SK-N-SH (cell line): ENCODE measurements at regions not wholly inside any gene's neighbourhood (a gene's known extent, or its start where the extent isn't known, plus 50 kb on each side); places are given as distances from the start of the nearest gene placed in this dataset.

Experiments used
- CTCF ChIA-PET: fragments of 300-600, 350-600 bp; formaldehyde crosslinking; extraction: SDS; loops from one replicate; lab custom pipeline; 2021; lab: Yijun Ruan, JAX
- POLR2A ChIA-PET: fragments of 350-600 bp; sonication (Branson Sonifier 250); formaldehyde crosslinking; extraction: SDS; loops from one replicate; lab custom pipeline; 2020; ENCODE audit warnings: antibody characterized with exemption, inconsistent platforms; lab: Yijun Ruan, JAX
- DNase-seq: peaks from one replicate; pipeline ENCODE4 v3.0.0; 2012
- H2AFZ ChIP-seq: fragments of 200-600 bp; sonication (generic); 2 replicates; pipeline ENCODE4 v1.8.1; 2016; ENCODE audit warnings: antibody characterized with exemption, mild to moderate bottlenecking, low read depth
- H3F3A ChIP-seq: fragments of 200-600 bp; sonication (generic); replicated peaks from 2 replicates; pipeline ENCODE3; 2016; ENCODE audit warnings: antibody characterized with exemption, mild to moderate bottlenecking; ENCODE audit not compliant: insufficient read depth
- H3K27ac ChIP-seq, 2 experiments: fragments of 200-500 bp in 1 of 2; fragments of 200-600 bp in 1 of 2; sonication (Bioruptor generic) in 1 of 2; sonication (generic), shearing (Covaris generic) in 1 of 2; 2 replicates each; pipeline versions ENCODE4 v1.5.1 to v1.6.1; 2014 to 2016; ENCODE audit warnings: low read depth in 2 of 2, inconsistent platforms in 1 of 2, low read length in 1 of 2, mild to moderate bottlenecking in 1 of 2, mixed read lengths in 1 of 2
- H3K27me3 ChIP-seq: fragments of 200-600 bp; sonication (generic), shearing (Covaris generic); 2 replicates; pipeline ENCODE4 v1.6.1; 2016; ENCODE audit warnings: mixed run types; ENCODE audit not compliant: insufficient read depth
- H3K36me3 ChIP-seq, 2 experiments: fragments of 200-500 bp in 1 of 2; fragments of 200-600 bp in 1 of 2; sonication (Bioruptor generic) in 1 of 2; sonication (generic) in 1 of 2; replicated peaks in 1 of 2; 2 replicates each; pipeline versions ENCODE3 to v1.5.1; 2014 to 2016; ENCODE audit warnings: low read length in 1 of 2, mild to moderate bottlenecking in 1 of 2; ENCODE audit not compliant: insufficient read depth in 2 of 2, control insufficient read depth in 1 of 2
- H3K4me1 ChIP-seq, 2 experiments: fragments of 200-500 bp in 1 of 2; fragments of 200-600 bp in 1 of 2; sonication (Bioruptor generic) in 1 of 2; sonication (generic), shearing (Covaris generic) in 1 of 2; 2 replicates each; pipeline versions ENCODE4 v1.5.1 to v1.6.1; 2014 to 2016; ENCODE audit warnings: low read depth in 1 of 2, low read length in 1 of 2, mixed run types in 1 of 2; ENCODE audit not compliant: insufficient read depth in 2 of 2, control insufficient read depth in 1 of 2
- H3K4me2 ChIP-seq: fragments of 200-600 bp; sonication (generic), shearing (Covaris generic); 2 replicates; pipeline ENCODE4 v1.6.1; 2017; ENCODE audit warnings: mixed run types
- H3K4me3 ChIP-seq, 2 experiments: fragments of 200-500 bp in 1 of 2; fragments of 200-600 bp in 1 of 2; sonication (Bioruptor generic) in 1 of 2; sonication (generic), shearing (Covaris generic) in 1 of 2; 2 replicates each; pipeline versions ENCODE4 v1.5.1 to v1.8.1; 2014 to 2016; ENCODE audit warnings: low read depth in 2 of 2, inconsistent platforms in 1 of 2, low read length in 1 of 2, mild to moderate bottlenecking in 1 of 2, mixed read lengths in 1 of 2, moderate library complexity in 1 of 2
- H3K79me2 ChIP-seq: fragments of 200-600 bp; sonication (generic); 2 replicates; pipeline ENCODE4 v1.8.1; 2017; ENCODE audit warnings: mild to moderate bottlenecking; ENCODE audit not compliant: insufficient read depth
- H3K9ac ChIP-seq: fragments of 200-600 bp; sonication (generic); 2 replicates; pipeline ENCODE4 v1.6.1; 2017; ENCODE audit warnings: mixed run types
- H3K9me2 ChIP-seq: fragments of 200-600 bp; sonication (generic); 2 replicates; pipeline ENCODE4 v1.6.1; 2017; ENCODE audit warnings: mixed run types
- H3K9me3 ChIP-seq: fragments of 200-600 bp; sonication (generic); 2 replicates; pipeline ENCODE4 v1.6.1; 2017; ENCODE audit warnings: mixed run types, mild to moderate bottlenecking, moderate library complexity
- H4K20me1 ChIP-seq: fragments of 200-600 bp; sonication (generic); 2 replicates; pipeline ENCODE4 v1.6.1; 2017; ENCODE audit warnings: mild to moderate bottlenecking, mixed run types; ENCODE audit not compliant: insufficient read depth
- EP300 ChIP-seq, 2 experiments: IDR thresholded peaks; 2 replicates each; pipeline versions ENCODE4 v1.4.0 to v1.6.1; 2012; ENCODE audit warnings: borderline replicate concordance in 1 of 2, low read depth in 1 of 2, low read length in 1 of 2
- FOSL2 ChIP-seq: IDR thresholded peaks from 2 replicates; pipeline ENCODE4 v1.4.0; 2012; ENCODE audit warnings: low read depth, mild to moderate bottlenecking, moderate library complexity, borderline replicate concordance
- FOXJ3 ChIP-seq: sonication (generic); formaldehyde crosslinking; IDR thresholded peaks from 2 replicates; pipeline ENCODE4 v1.5.1; 2020; ENCODE audit warnings: mild to moderate bottlenecking, missing genetic modification reagents
- GABPA ChIP-seq: IDR thresholded peaks from 2 replicates; pipeline ENCODE4 v1.4.0; 2012; ENCODE audit warnings: low read depth, mild to moderate bottlenecking
- NRF1 ChIP-seq: IDR thresholded peaks from 2 replicates; pipeline ENCODE4 v1.6.1; 2012; ENCODE audit warnings: low read depth, mild to moderate bottlenecking, low read length
- POLR2AphosphoS5 ChIP-seq: IDR thresholded peaks from 2 replicates; pipeline ENCODE4 v1.6.1; 2012; ENCODE audit warnings: low read depth, low read length
- RCOR1 ChIP-seq: fragments of 150-350 bp; IDR thresholded peaks from 2 replicates; pipeline ENCODE4 v1.6.1; 2017; ENCODE audit warnings: antibody characterized with exemption, low read length
- RFX5 ChIP-seq: IDR thresholded peaks from 2 replicates; pipeline ENCODE4 v1.6.1; 2012; ENCODE audit warnings: mild to moderate bottlenecking, improper control_type of control experiment, low read length
- SIN3A ChIP-seq: IDR thresholded peaks from 2 replicates; pipeline ENCODE4 v1.6.1; 2012; ENCODE audit warnings: low read depth, mild to moderate bottlenecking, low read length, moderate library complexity, borderline replicate concordance
- TAF1 ChIP-seq: IDR thresholded peaks from 2 replicates; pipeline ENCODE4 v1.6.1; 2012; ENCODE audit warnings: low read depth, mild to moderate bottlenecking, low read length, moderate library complexity, borderline replicate concordance
- WGBS: methylation state at CpG from one replicate; pipeline ENCODE4 v1.1.6; 2017; ENCODE audit warnings: low lambda C conversion rate; 5-methylcytosine and 5-hydroxymethylcytosine counted together
- TF ChIP-seq, protein P1 (sequence below): IDR thresholded peaks from 2 replicates; pipeline ENCODE4; 2012
- TF ChIP-seq, protein P2 (sequence below): IDR thresholded peaks from 2 replicates; pipeline ENCODE4 v1.4.0; 2012; ENCODE audit warnings: low read depth, borderline replicate concordance
- TF ChIP-seq, protein P3 (sequence below): IDR thresholded peaks from 2 replicates; pipeline ENCODE4 v1.4.0; 2012; ENCODE audit warnings: low read depth
- TF ChIP-seq, protein P4 (sequence below): fragments of 200-600 bp; sonication (generic); IDR thresholded peaks from 2 replicates; pipeline ENCODE4 v1.6.1; 2017; ENCODE audit warnings: antibody characterized with exemption, mild to moderate bottlenecking, moderate library complexity

DNA sequence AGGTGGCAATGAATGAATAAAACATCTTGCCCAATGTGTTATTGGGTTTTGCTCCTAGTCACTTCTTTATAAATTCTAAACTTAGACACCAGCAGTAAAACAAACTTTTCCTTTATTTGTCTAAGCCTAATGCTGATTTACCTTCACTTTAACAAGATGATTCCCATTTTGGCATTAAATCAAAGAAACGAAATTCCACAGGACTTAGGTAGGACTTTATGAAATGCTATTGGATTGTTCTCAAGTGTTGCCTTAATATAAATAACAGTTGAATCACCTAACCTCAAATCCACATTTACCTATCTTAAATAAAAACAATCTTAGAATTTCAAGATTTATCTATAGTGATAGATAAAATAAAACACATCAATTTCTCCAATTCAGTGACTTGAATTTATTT lies 831.8 kb downstream of the EPHA7 start:
- no peak overlapping the region for H3K4me2 ChIP-seq
- H2AFZ ChIP-seq, result no peak overlapping the region
- no peaks in the 10 kb centered on the region for H3K27me3 ChIP-seq
- DNase-seq, result no peak
- TF ChIP-seq, protein P1, sequence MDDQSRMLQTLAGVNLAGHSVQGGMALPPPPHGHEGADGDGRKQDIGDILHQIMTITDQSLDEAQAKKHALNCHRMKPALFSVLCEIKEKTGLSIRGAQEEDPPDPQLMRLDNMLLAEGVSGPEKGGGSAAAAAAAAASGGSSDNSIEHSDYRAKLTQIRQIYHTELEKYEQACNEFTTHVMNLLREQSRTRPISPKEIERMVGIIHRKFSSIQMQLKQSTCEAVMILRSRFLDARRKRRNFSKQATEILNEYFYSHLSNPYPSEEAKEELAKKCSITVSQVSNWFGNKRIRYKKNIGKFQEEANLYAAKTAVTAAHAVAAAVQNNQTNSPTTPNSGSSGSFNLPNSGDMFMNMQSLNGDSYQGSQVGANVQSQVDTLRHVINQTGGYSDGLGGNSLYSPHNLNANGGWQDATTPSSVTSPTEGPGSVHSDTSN, result no peak
- TF ChIP-seq GABPA, result no peak
- no peak for TF ChIP-seq RCOR1
- TF ChIP-seq SIN3A, result no peak
- TF ChIP-seq, protein P2, sequence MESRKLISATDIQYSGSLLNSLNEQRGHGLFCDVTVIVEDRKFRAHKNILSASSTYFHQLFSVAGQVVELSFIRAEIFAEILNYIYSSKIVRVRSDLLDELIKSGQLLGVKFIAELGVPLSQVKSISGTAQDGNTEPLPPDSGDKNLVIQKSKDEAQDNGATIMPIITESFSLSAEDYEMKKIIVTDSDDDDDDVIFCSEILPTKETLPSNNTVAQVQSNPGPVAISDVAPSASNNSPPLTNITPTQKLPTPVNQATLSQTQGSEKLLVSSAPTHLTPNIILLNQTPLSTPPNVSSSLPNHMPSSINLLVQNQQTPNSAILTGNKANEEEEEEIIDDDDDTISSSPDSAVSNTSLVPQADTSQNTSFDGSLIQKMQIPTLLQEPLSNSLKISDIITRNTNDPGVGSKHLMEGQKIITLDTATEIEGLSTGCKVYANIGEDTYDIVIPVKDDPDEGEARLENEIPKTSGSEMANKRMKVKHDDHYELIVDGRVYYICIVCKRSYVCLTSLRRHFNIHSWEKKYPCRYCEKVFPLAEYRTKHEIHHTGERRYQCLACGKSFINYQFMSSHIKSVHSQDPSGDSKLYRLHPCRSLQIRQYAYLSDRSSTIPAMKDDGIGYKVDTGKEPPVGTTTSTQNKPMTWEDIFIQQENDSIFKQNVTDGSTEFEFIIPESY, result no peak
- no peak for TF ChIP-seq EP300 (IDR thresholded peaks at IDR 0.05; ENCODE audit: borderline replicate concordance in 1 of 2, low read depth in 1 of 2, low read length in 1 of 2)
- TF ChIP-seq FOSL2, result no peak
- TF ChIP-seq, protein P3, sequence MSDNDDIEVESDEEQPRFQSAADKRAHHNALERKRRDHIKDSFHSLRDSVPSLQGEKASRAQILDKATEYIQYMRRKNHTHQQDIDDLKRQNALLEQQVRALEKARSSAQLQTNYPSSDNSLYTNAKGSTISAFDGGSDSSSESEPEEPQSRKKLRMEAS, result no peak
- TF ChIP-seq FOXJ3, result no peak
- no peak for TF ChIP-seq NRF1
- no peak for TF ChIP-seq RFX5
- TF ChIP-seq, protein P4, sequence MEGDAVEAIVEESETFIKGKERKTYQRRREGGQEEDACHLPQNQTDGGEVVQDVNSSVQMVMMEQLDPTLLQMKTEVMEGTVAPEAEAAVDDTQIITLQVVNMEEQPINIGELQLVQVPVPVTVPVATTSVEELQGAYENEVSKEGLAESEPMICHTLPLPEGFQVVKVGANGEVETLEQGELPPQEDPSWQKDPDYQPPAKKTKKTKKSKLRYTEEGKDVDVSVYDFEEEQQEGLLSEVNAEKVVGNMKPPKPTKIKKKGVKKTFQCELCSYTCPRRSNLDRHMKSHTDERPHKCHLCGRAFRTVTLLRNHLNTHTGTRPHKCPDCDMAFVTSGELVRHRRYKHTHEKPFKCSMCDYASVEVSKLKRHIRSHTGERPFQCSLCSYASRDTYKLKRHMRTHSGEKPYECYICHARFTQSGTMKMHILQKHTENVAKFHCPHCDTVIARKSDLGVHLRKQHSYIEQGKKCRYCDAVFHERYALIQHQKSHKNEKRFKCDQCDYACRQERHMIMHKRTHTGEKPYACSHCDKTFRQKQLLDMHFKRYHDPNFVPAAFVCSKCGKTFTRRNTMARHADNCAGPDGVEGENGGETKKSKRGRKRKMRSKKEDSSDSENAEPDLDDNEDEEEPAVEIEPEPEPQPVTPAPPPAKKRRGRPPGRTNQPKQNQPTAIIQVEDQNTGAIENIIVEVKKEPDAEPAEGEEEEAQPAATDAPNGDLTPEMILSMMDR, result no peak
- no peak for TF ChIP-seq TAF1
- no peak for TF ChIP-seq POLR2AphosphoS5
- no peaks in the 10 kb centered on the region for H3K4me1 ChIP-seq
- H3K36me3 ChIP-seq, result no peaks in the 10 kb centered on the region
- H3F3A ChIP-seq, result no peaks in the 10 kb centered on the region
- H3K9me2 ChIP-seq, result no peaks in the 10 kb centered on the region
- CTCF ChIA-PET, result no interaction called here
- no peak overlapping the region for H3K27ac ChIP-seq
- H4K20me1 ChIP-seq, result no peaks in the 10 kb centered on the region
- no peak overlapping the region for H3K4me3 ChIP-seq
- H3K9ac ChIP-seq, result no peak overlapping the region
- POLR2A ChIA-PET, result no interaction called here
- no peaks in the 10 kb centered on the region for H3K9me3 ChIP-seq
- WGBS, result 3% methylated on average over 1 of the region's 1 CpG
- no peaks in the 10 kb centered on the region for H3K79me2 ChIP-seq
